Epithelial cell of proximal tubule (primary cell): ENCODE measurements at regions not wholly inside any gene's neighbourhood (a gene's known extent, or its start where the extent isn't known, plus 50 kb on each side); places are given as distances from the start of the nearest gene placed in this dataset.

Experiments used
- DNase-seq: peaks from one replicate; pipeline ENCODE4 v3.0.0-alpha.2; 2011; ENCODE audit warnings: low read depth
- H3K4me3 ChIP-seq: 2 replicates; pipeline ENCODE4 v1.5.1; 2011; ENCODE audit warnings: low read depth, mild to moderate bottlenecking, low read length
- TF ChIP-seq, protein P1 (sequence below): conservative IDR thresholded peaks from 2 replicates; pipeline ENCODE4 v1.5.1; 2012; ENCODE audit warnings: low read depth, mild to moderate bottlenecking, low read length

DNA sequence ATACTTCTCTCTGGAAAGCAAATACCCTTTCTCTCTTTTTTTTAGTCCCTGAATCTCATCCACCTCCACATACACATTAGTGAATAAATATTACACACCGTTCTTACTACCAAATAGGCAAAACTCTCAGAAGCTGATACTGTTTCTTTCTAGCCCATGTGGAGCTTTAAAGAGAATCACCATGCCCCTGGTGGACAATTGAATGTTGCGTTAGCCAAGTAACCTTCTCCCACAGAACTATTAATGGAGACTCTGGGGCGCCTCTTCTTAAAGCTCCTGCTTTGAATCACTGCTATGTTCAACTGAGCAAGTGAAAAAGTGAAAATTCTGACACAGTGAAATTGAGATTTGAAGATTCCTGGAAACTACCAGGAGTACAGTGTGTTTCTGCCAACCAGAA is 522.8 kb upstream of the CDH7 start:
- H3K4me3 ChIP-seq, result no peak overlapping the region
- DNase-seq, result no peak
- TF ChIP-seq, protein P1, sequence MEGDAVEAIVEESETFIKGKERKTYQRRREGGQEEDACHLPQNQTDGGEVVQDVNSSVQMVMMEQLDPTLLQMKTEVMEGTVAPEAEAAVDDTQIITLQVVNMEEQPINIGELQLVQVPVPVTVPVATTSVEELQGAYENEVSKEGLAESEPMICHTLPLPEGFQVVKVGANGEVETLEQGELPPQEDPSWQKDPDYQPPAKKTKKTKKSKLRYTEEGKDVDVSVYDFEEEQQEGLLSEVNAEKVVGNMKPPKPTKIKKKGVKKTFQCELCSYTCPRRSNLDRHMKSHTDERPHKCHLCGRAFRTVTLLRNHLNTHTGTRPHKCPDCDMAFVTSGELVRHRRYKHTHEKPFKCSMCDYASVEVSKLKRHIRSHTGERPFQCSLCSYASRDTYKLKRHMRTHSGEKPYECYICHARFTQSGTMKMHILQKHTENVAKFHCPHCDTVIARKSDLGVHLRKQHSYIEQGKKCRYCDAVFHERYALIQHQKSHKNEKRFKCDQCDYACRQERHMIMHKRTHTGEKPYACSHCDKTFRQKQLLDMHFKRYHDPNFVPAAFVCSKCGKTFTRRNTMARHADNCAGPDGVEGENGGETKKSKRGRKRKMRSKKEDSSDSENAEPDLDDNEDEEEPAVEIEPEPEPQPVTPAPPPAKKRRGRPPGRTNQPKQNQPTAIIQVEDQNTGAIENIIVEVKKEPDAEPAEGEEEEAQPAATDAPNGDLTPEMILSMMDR, result no peak

DNA sequence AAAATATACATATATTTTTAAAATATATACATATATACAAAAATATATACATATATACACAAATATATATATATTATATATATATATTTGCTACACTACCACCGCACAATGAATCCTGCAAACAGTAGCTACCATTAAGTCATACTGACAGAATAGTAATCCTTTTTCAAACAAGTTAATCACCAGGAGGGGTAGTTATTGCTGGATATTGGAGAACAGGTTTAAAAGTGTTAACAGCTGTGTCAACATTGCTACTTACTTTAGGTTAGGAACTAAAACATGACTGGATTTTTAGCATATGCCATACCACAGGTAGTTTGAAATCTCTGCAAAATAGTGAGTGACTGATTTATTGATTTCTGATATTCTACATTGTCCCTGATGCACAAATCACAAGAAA is 529.1 kb upstream of the CDH7 start:
- TF ChIP-seq, protein P1, result no peak
- H3K4me3 ChIP-seq, result no peak overlapping the region
- no peak for DNase-seq

DNA sequence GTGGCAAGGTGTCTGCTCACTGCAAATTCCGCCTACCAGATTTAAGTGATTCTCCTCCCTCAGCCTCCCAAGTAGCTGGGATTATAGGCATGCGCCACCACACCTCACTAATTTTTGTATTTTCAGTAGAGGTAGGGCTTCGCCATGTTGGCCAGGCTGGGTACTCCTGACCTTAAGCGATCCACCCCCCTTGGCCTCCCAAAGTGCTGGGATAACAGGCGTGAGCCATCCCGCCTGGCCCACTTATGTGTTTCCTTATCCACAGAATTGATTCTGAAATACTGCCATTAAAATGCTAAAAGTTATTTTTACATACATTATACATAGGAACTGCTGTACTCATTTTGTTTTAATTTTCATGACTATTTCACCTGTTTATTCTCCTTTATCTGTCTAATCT is 529.7 kb upstream of the CDH7 start:
- no peak overlapping the region for H3K4me3 ChIP-seq
- TF ChIP-seq, protein P1, result no peak
- DNase-seq, result no peak

DNA sequence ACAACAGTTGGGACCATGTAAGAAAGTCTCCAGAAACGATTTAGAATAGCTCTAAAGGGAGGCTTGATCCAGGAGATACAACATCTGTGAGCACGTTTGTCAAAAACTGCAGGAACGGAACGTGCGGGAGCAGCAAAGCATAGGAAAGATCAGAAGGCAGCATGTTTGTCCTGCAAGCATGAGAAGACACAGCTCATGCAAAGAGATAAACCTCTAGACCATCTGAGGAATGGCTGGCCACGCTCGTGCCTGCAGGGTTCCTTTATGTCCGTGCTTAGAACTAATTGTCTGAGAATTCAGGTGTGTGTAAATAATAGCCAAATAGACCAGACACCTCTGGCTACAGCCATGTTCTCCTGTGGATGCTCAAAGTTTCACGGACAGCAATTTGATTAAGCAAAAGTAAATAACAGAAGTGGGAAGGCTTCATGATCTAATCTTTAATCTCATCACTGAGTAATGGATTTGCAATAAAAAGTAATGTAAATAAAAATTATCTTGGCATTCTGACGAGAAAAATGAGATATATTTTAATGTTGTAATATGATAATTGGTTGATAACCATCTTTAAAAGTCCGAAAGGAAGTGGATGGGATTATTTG is 534.8 kb upstream of the CDH7 start:
- TF ChIP-seq, protein P1, result no peak
- no peak for DNase-seq
- H3K4me3 ChIP-seq, result no peak overlapping the region

DNA sequence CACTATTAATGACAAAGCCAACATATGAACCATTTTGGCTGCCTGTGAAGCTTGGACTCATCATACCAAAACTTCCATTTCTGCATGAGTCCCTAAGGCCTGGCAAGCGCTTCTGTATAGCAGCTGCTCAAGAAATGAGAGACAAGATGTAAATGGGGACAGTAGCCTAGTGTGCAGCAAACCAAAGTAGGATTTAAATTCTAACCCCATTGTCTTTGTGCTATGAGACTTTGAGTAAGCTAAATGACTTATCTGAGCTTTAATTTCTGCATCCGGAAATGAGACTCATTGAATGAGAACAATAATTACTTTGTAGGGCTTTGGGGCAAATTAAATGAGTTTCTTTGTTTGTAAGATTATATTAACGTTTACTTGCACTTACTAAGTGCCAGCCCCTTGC is 536.4 kb upstream of the CDH7 start:
- no peak for DNase-seq
- H3K4me3 ChIP-seq, result no peak overlapping the region
- TF ChIP-seq, protein P1, result no peak

DNA sequence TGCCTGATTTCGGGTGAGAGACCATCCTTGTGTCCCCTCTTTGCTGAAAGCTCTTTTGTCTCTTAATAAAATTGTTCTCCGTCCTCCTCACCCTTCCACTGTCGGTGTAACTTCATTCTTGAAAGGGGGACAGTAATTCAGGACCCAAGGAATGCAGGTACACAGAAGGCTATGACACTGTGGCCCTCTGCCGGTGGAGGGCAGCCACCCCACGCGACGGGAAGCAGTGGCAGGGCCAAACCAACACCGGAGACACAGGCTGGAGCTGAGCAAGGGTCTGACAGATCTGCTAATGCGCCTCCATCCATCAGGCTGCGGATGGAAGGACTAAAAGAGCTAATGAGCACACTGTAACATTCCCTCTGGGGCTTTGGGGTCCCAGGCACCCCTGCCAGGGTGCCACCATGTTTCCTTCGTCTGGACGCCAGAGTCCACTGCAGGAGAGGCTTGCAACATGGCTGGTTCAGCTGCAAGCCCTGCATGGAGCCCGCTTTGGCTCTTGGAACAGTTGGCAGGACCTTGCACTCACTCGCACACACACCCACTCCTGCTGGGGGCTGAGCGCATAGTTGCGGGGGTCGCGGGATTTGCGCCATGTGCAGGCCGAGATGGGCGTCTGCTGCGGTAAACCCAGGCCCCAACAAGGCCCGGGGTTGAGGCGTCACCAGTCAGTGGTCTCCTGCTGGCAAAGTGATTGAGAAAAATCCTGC is 544.1 kb upstream of the CDH7 start:
- H3K4me3 ChIP-seq, result no peak overlapping the region
- no peak for DNase-seq
- TF ChIP-seq, protein P1, result no peak

DNA sequence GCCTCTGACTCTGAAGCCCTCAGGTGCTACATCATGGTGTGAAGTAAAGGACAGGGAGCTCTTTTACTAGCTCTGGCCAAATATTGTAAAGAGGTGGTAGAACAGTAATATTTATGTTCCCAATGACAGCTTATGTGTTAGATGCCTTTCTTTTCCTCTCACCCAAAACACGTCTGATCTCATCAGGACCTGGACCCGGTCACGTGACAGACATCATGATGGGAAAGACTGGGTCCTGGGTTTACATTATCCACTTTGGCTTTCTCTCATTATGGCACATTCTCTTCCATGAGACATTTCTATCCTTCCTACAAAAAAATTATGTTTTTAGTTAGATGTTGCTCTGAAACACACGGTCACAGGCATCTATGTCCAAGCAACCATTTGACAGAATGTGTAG is 548.7 kb upstream of the CDH7 start:
- TF ChIP-seq, protein P1, result no peak
- H3K4me3 ChIP-seq, result no peak overlapping the region
- DNase-seq, result no peak
